Ovary (tissue), 3 donors: ENCODE measurements at regions not wholly inside any gene's neighbourhood (a gene's known extent, or its start where the extent isn't known, plus 50 kb on each side); places are given as distances from the start of the nearest gene placed in this dataset.

ENCODE experiments used
- CTCF ChIP-seq, 3 donors: fragments of 450-650 bp in 2 of 3; fragments of 200-600 bp in 1 of 3; IDR thresholded peaks; one replicate each; pipeline versions ENCODE4 v1.5.1 to v1.8.0; 2016 to 2022; ENCODE audit warnings: antibody characterized with exemption in 3 of 3, mild to moderate bottlenecking in 1 of 3
- POLR2A ChIP-seq: fragments of 450-650 bp; IDR thresholded peaks from one replicate; pipeline ENCODE4 v1.6.1; 2017; ENCODE audit warnings: antibody characterized with exemption, mild to moderate bottlenecking, moderate library complexity
- donor health status: DM: no; HTN: no; CAD: no.

DNA sequence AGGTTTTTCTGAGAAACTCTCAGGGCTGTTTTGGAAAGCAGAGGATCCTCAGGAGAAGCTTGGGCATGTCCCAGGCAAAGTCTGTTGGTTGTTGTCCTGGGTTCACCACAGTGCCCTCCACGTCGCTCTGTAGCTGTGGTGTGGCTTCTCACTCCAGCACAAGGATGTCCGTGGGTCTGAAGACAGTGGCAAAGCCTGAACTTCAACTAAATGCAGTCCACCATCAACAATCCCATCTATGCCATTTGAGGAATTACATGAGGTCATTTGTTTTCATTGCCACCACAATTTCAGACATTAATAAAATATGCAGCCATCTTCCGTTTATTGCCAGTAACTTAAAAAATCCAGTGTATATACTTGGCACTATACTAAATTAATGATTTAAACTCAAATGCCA lies 272.1 kb downstream of the LRIG3 start:
- TF ChIP-seq CTCF (IDR thresholded peaks at IDR 0.05) = no peak
- TF ChIP-seq POLR2A = no peak
